ENCODE measurements at regions not wholly inside any gene's neighbourhood (a gene's known extent, or its start where the extent isn't known, plus 50 kb on each side); places are given as distances from the start of the nearest gene placed in this dataset.
"Not testable (repeated sequence)": the region's sequence is repeated elsewhere in the genome, so short reads cannot be mapped to it uniquely, and the experiment has no call there.

- no peak for DNase-seq
Observed at GRCh38 chr3:177340243-177340830, 143.1 kb upstream of the TBL1XR1 start.

DNA sequence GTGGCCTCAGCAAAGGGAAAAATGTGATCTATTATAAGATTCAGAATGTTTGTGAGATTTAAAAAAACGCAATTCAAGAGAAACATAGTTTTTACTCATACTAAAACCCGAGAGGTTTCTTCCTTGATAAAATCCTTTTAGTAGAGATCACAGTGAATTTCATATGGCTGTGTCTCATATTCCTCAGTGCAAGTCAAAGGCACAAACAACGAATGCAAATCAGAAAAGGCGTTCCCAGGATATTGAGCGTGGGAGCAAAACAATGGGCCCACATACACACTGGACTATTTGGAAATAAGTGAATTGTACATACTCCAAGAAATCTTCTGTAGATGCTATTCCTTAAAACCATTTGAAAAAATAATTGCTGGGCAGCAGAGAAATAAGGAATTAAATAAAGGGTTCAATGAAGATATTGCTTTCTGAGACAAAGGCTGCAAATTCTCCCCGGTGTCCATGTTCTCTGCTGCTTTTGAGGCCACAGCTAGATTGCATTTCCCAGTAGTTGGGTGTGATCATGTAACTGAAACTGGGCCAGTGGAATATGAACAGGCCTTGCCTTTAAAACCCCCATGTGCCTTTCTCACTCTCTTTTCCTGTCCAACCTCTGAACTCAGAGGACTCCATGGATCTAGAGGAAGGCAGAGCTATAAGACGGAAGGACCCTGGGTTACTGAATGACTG, 144.6 kb upstream of the TBL1XR1 start:
- no peak for DNase-seq

- no peak for DNase-seq
Observed at GRCh38 chr3:177343122-177343625, 145.9 kb upstream of the TBL1XR1 start.

DNA sequence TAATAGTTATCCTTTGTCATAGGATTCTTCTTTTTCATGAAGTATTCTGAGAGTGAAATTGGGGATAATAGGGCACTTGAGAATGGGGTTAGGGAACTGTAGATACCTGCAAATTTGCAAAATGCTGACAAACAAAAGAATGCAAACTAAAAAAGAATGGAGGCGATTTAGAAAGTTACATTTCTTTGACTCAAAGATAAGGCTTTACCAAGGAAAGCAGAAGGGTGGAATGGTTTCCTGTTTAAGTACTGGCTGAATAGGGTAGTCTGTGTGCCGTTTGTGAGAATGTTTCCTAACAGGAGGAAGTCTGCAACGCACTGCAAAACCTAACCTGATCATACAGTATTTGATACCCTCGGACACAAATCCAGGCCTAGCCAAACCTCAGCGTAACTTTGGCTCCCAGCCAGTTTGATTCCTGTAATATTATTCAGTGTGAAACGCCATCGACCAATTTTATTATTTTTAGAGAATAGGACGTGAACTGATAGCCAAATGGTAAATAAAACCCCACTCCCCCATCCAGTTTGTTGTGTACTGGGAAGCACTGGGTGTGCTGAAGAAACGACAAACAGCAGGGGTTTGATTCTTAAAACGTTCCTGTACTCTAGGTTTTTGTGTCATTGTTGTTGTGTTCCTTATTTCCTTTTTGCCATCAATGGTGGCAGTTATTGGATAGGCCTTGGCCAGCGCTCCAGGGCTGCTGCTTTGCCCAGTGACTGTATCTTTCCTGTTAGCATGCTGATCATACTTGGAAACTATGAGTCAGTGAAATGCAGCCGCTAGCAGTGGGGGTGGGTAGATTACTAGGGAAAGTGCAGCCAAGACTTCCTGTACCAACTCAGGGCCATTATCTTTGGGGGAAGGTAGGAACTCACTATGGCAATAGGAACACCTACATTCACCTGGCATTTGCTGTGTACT, 148.0 kb upstream of the TBL1XR1 start:
- DNase-seq: peak; percentile 92

DNA sequence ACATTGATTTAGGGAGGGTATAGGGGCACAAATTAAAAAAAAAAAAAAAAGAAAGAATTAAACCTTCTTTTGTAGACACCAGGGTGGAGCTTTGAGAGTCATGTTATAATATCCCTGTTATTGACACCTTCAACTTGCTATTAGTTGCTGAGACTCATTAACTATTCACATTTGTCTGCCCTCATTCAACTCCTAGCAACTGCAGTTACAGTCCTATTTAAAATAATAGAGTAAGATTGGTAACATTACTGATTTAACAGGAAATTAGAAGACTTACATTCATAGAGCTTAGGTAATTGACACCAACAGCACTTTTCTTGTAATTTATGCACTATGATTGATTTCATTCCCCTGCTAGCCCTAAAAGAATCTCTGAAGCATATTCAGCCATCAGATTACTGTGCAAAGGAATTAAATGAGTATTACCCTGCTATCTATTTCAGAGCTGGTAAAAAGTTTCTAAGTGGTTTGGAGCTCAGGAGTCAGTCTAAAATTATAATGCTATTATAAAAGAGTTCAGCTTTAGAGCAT, 148.8 kb upstream of the TBL1XR1 start:
- no peak for DNase-seq

- no peak for DNase-seq
Observed at GRCh38 chr3:177346878-177347277, 149.6 kb upstream of the TBL1XR1 start.

DNA sequence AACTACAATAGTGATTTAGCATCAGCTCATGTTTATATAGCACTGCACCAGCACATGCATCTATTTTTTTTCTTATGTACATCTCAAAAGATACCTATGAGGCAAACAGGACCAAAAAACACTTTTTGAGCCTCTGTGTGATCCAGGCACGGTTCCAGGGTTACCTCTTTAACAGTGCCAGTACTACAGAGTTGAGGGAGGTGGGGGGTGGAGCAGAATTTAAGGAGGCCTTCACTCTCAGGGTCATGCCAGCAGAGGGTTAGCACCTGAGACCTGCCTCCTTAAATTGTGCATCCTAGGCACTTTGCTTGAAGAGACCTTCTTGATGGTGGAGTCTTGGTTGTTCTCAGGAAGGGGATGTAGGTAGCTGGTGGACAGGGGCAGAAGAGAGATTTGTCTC, 150.3 kb upstream of the TBL1XR1 start:
- no peak for DNase-seq

- DNase-seq: no peak
Observed at GRCh38 chr3:177348974-177349373, 151.7 kb upstream of the TBL1XR1 start.

- DNase-seq: no peak
Observed at GRCh38 chr3:177349384-177349783, 152.1 kb upstream of the TBL1XR1 start.

DNA sequence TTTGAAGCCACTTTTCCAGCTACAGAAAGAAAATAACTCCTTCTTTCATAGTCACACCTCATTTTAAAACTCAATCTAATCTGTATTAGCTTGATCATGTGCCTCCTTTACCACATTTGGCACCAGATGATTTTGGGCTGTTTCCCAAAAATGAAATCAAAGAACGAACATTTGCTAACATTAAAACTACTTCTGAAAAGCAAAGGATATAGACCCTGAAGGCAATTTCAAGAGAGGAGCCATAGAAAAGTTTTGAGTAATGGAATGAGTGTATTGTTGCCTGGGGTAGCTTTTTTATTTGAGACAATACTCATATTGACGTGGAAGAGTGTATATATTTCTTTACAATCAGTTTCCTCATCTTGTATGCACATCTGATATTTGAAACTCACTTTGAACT, 152.8 kb upstream of the TBL1XR1 start:
- no peak for DNase-seq

DNA sequence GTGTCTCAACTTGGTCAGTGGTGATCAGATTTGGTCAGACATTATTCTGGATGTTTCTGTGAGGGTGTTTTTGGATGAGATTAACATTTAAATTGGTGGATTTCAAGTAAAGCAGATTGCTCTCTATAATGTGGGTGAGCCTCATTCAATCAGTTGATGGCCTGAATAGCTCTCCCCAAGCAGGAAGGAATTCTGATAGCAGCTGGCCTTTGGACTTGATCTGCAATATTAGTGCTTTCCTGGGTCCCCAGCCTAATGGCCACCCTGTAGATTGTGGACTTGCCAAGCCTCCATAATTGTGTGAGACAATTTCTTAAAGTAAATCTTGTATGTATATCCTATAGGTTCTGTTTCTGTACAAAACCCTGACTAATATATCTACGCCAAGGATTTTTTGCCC, 153.9 kb upstream of the TBL1XR1 start:
- no peak for DNase-seq

- no peak for DNase-seq
Observed at GRCh38 chr3:177351757-177352158, 154.5 kb upstream of the TBL1XR1 start.

DNA sequence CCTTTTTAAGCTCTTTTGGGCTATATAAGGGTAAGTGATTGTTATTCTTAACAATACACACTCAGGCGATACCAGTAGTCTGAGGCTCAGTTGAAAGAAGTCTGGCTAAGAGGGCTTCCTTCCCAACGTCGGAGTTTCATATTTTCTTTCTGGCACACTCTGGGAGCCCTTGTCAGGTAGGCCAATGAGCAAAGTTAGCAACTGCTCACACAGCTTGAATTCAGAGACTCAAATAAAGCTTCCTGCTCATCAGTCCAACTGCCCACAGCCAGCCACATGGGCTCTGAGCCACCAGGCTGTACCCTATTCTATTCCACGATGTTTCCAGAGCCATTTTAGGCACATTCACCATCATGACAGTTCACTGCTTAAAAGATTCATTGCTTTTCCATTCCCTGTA, 155.1 kb upstream of the TBL1XR1 start:
- no peak for DNase-seq

GRCh38 chr3:177353140-177353539, 155.9 kb upstream of the TBL1XR1 start:
- no peak for DNase-seq

DNA sequence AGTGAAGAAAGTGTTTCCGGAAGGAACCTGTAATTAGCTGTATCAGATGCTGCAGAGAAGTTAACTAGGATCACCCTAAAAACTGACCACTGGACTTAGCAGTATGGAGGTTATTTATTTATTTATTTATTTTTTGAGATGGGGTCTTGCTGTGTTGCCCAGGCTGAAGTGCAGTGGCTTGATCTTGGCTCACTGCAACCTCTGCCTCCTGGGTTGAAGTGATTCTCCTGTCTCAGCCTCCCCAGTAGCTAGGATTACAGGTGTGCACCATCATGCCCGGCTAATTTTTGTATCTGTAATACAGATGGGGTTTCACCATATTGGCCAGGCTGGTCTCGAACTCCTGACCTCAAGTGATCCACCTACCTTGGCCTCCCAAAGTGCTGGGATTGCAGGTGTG, 156.6 kb upstream of the TBL1XR1 start:
- DNase-seq: not testable (repeated sequence)

GRCh38 chr3:177354466-177354865, 157.2 kb upstream of the TBL1XR1 start:
- no peak for DNase-seq

GRCh38 chr3:177356113-177356512, 158.8 kb upstream of the TBL1XR1 start:
- DNase-seq: no peak

GRCh38 chr3:177356952-177357351, 159.7 kb upstream of the TBL1XR1 start:
- no peak for DNase-seq

- DNase-seq: peak; percentile 63
Observed at GRCh38 chr3:177357352-177358090, 160.2 kb upstream of the TBL1XR1 start.

GRCh38 chr3:177358091-177358976, 161.1 kb upstream of the TBL1XR1 start:
- DNase-seq: peak; percentile 92

DNA sequence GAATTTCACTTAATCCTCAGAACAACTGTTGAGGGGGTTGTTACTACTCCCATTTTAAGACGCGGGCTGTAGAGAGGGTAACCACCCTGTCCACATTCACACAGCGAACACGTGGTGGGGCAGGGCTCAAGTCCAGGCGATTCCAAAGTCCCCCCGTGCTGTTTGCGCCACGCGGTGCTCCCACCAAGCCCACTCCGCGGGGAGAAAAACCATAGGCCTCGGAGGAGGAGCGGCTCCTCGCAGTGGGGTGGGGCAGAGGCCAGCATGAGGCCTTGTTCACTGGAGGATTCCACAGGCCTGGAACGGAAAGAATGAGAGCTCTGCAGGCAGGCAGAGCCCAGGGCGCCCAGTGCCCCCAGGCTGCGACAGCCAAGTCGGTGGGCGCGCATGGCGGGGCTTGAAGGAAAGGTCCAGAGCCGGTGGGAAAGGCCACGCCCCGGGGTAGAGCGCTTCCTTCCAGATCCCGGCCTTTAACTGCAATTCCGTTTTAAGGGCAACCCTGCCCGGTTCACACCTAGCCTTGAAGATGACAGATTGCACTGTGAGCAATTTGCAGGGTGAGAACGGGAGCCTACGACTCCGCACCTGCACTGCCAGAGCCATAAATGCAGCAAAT, 161.8 kb upstream of the TBL1XR1 start:
- no peak for DNase-seq
